ENCODE measurements at regions not wholly inside any gene's neighbourhood (a gene's known extent, or its start where the extent isn't known, plus 50 kb on each side); places are given as distances from the start of the nearest gene placed in this dataset.

- no peak for DNase-seq (ENCODE audit: extremely low spot score)
- WGBS, result 28% methylated on average over 13 of the region's 13 CpGs
- H3K4me1 ChIP-seq (ENCODE audit: insufficient read depth), result no peaks in the 10 kb centered on the region
These were observed 787.7 kb downstream of the UQCRFS1 start for GRCh38 chr19:28425046-28425931.

GRCh38 chr19:28424662-28425045 is 788.3 kb downstream of the UQCRFS1 start:
- H3K27ac ChIP-seq (ENCODE audit: low read depth), result no peak overlapping the region
- no peaks in the 10 kb centered on the region for H3K36me3 ChIP-seq (ENCODE audit: insufficient read depth)
- no peak for DNase-seq (ENCODE audit: extremely low spot score)
- 46% methylated on average over 4 of the region's 4 CpGs for WGBS
- H3K4me3 ChIP-seq (ENCODE audit: low read depth, low read length), result no peak overlapping the region
- no peaks in the 10 kb centered on the region for H3K4me1 ChIP-seq (ENCODE audit: insufficient read depth)

More at GRCh38 chr19:28425046-28425931, 787.7 kb downstream of the UQCRFS1 start:
- no peak overlapping the region for H3K4me3 ChIP-seq (ENCODE audit: low read depth, low read length)
- H3K36me3 ChIP-seq (ENCODE audit: insufficient read depth), result no peaks in the 10 kb centered on the region
- no peak overlapping the region for H3K27ac ChIP-seq (ENCODE audit: low read depth)

GRCh38 chr19:28424077-28424476 is 788.9 kb downstream of the UQCRFS1 start:
- Histone ChIP-seq H3K4me1 (ENCODE audit: insufficient read depth) (no peaks in the 10 kb centered on the region), H3K4me3 (ENCODE audit: low read depth, low read length) (no peak overlapping the region), H3K36me3 (ENCODE audit: insufficient read depth) (no peaks in the 10 kb centered on the region), H3K27ac (ENCODE audit: low read depth) (no peak overlapping the region)
- 56% methylated on average over 5 of the region's 5 CpGs for WGBS
- no peak for DNase-seq (ENCODE audit: extremely low spot score)

GRCh38 chr19:28422791-28423650 is 789.9 kb downstream of the UQCRFS1 start:
- no peak overlapping the region for H3K4me3 ChIP-seq (ENCODE audit: low read depth, low read length)
- H3K4me1 ChIP-seq (ENCODE audit: insufficient read depth), result no peaks in the 10 kb centered on the region
- DNase-seq (ENCODE audit: extremely low spot score), result no peak
- WGBS, result 78% methylated on average over 6 of the region's 6 CpGs
- no peak overlapping the region for H3K27ac ChIP-seq (ENCODE audit: low read depth)
- no peaks in the 10 kb centered on the region for H3K36me3 ChIP-seq (ENCODE audit: insufficient read depth)

- WGBS, result 83% methylated on average over 7 of the region's 7 CpGs
- H3K36me3 ChIP-seq (ENCODE audit: insufficient read depth), result no peaks in the 10 kb centered on the region
- H3K4me1 ChIP-seq (ENCODE audit: insufficient read depth), result no peaks in the 10 kb centered on the region
- no peak for DNase-seq (ENCODE audit: extremely low spot score)
- H3K27ac ChIP-seq (ENCODE audit: low read depth), result no peak overlapping the region
- H3K4me3 ChIP-seq (ENCODE audit: low read depth, low read length), result no peak overlapping the region
These were observed 790.9 kb downstream of the UQCRFS1 start for GRCh38 chr19:28422046-28422445.

GRCh38 chr19:28420811-28421550 is 792.0 kb downstream of the UQCRFS1 start:
- H3K27ac ChIP-seq (ENCODE audit: low read depth), result no peak overlapping the region
- no peaks in the 10 kb centered on the region for H3K4me1 ChIP-seq (ENCODE audit: insufficient read depth)
- WGBS, result 76% methylated on average over 13 of the region's 13 CpGs
- H3K36me3 ChIP-seq (ENCODE audit: insufficient read depth), result no peaks in the 10 kb centered on the region
- DNase-seq (ENCODE audit: extremely low spot score), result no peak
- no peak overlapping the region for H3K4me3 ChIP-seq (ENCODE audit: low read depth, low read length)

GRCh38 chr19:28419312-28419711 is 793.6 kb downstream of the UQCRFS1 start:
- Histone ChIP-seq H3K4me1 (ENCODE audit: insufficient read depth) (no peaks in the 10 kb centered on the region), H3K4me3 (ENCODE audit: low read depth, low read length) (no peak overlapping the region), H3K36me3 (ENCODE audit: insufficient read depth) (no peaks in the 10 kb centered on the region), H3K27ac (ENCODE audit: low read depth) (no peak overlapping the region)
- no peak for DNase-seq (ENCODE audit: extremely low spot score)
- WGBS, result 77% methylated on average over 2 of the region's 2 CpGs

- H3K4me1 ChIP-seq (ENCODE audit: insufficient read depth), result no peaks in the 10 kb centered on the region
- H3K4me3 ChIP-seq (ENCODE audit: low read depth, low read length), result no peak overlapping the region
- DNase-seq (ENCODE audit: extremely low spot score), result no peak
- no peak overlapping the region for H3K27ac ChIP-seq (ENCODE audit: low read depth)
- no peaks in the 10 kb centered on the region for H3K36me3 ChIP-seq (ENCODE audit: insufficient read depth)
- 74% methylated on average over 5 of the region's 5 CpGs for WGBS
These were observed 795.6 kb downstream of the UQCRFS1 start for GRCh38 chr19:28417361-28417760.

- no peak for DNase-seq (ENCODE audit: extremely low spot score)
- no peak overlapping the region for H3K4me3 ChIP-seq (ENCODE audit: low read depth, low read length)
- 91% methylated on average over 1 of the region's 1 CpG for WGBS
- H3K27ac ChIP-seq (ENCODE audit: low read depth), result no peak overlapping the region
- no peaks in the 10 kb centered on the region for H3K36me3 ChIP-seq (ENCODE audit: insufficient read depth)
- no peaks in the 10 kb centered on the region for H3K4me1 ChIP-seq (ENCODE audit: insufficient read depth)
These were observed 796.7 kb downstream of the UQCRFS1 start for GRCh38 chr19:28416245-28416644.

GRCh38 chr19:28414748-28415147 is 798.2 kb downstream of the UQCRFS1 start:
- no peak overlapping the region for H3K27ac ChIP-seq (ENCODE audit: low read depth)
- no peaks in the 10 kb centered on the region for H3K4me1 ChIP-seq (ENCODE audit: insufficient read depth)
- no peak overlapping the region for H3K4me3 ChIP-seq (ENCODE audit: low read depth, low read length)
- no peaks in the 10 kb centered on the region for H3K36me3 ChIP-seq (ENCODE audit: insufficient read depth)
- 67% methylated on average over 3 of the region's 3 CpGs for WGBS
- DNase-seq (ENCODE audit: extremely low spot score), result no peak

GRCh38 chr19:28409859-28410258 is 803.1 kb downstream of the UQCRFS1 start:
- Histone ChIP-seq H3K27ac (ENCODE audit: low read depth) (no peak overlapping the region), H3K36me3 (ENCODE audit: insufficient read depth) (no peaks in the 10 kb centered on the region), H3K4me3 (ENCODE audit: low read depth, low read length) (no peak overlapping the region), H3K4me1 (ENCODE audit: insufficient read depth) (no peaks in the 10 kb centered on the region)
- 67% methylated on average over 5 of the region's 5 CpGs for WGBS
- DNase-seq (ENCODE audit: extremely low spot score), result no peak

GRCh38 chr19:28406966-28407365 is 806.0 kb downstream of the UQCRFS1 start:
- Histone ChIP-seq H3K4me1 (ENCODE audit: insufficient read depth) (no peaks in the 10 kb centered on the region), H3K27ac (ENCODE audit: low read depth) (no peak overlapping the region)

GRCh38 chr19:28405346-28405742 is 807.6 kb downstream of the UQCRFS1 start:
- Histone ChIP-seq H3K27ac (ENCODE audit: low read depth) (no peak overlapping the region), H3K4me3 (ENCODE audit: low read depth, low read length) (no peak overlapping the region), H3K4me1 (ENCODE audit: insufficient read depth) (no peaks in the 10 kb centered on the region), H3K36me3 (ENCODE audit: insufficient read depth) (no peaks in the 10 kb centered on the region)
- DNase-seq (ENCODE audit: extremely low spot score), result no peak
- WGBS, result 70% methylated on average over 13 of the region's 13 CpGs

More at GRCh38 chr19:28406966-28407365, 806.0 kb downstream of the UQCRFS1 start:
- no peak for DNase-seq (ENCODE audit: extremely low spot score)
- Histone ChIP-seq H3K36me3 (ENCODE audit: insufficient read depth) (no peaks in the 10 kb centered on the region), H3K4me3 (ENCODE audit: low read depth, low read length) (no peak overlapping the region)
- WGBS, result 45% methylated on average over 2 of the region's 2 CpGs
